Panc1 (cell line): ENCODE measurements at regions not wholly inside any gene's neighbourhood (a gene's known extent, or its start where the extent isn't known, plus 50 kb on each side); places are given as distances from the start of the nearest gene placed in this dataset.

Source experiments
- ATAC-seq: fragments of 200-7000 bp; cut with Tn5 transposase; 2 replicates; pipeline ENCODE4 v1.9.1; 2020; ENCODE audit warnings: mild to moderate bottlenecking, moderate library complexity
- BruUV-seq: library from RNA; stranded (reverse); fragments of 400-500 nt; replicated peaks from 2 replicates; lab custom pipeline; 2021; lab: Mats Ljungman, UMichigan
- CTCF ChIA-PET: fragments of 300-600 bp; sonication (Branson Sonifier 250); formaldehyde crosslinking; loops from one replicate; lab custom pipeline; 2022; ENCODE audit warnings: antibody characterized with exemption; lab: Charles Lee
- POLR2A ChIA-PET: fragments of 300-600 bp; sonication (Branson Sonifier 250); formaldehyde crosslinking; loops from one replicate; lab custom pipeline; 2022; ENCODE audit warnings: antibody characterized with exemption; lab: Charles Lee
- DNase-seq: peaks from one replicate; pipeline ENCODE4 v3.0.0-alpha.2; 2010; ENCODE audit warnings: low read depth, low spot score
- H3K27ac ChIP-seq: 2 replicates; pipeline ENCODE4 v1.5.1; 2011; ENCODE audit warnings: mild to moderate bottlenecking, low read length, inconsistent platforms
- H3K27me3 ChIP-seq: fragments of 200-500 bp; sonication (Bioruptor generic); 2 replicates; pipeline ENCODE4 v1.6.0; 2014; ENCODE audit warnings: low read length, inconsistent platforms; ENCODE audit not compliant: control insufficient read depth, insufficient read depth
- H3K36me3 ChIP-seq: fragments of 200-500 bp; sonication (Bioruptor generic); 2 replicates; pipeline ENCODE4 v1.5.1; 2014; ENCODE audit warnings: inconsistent platforms, mild to moderate bottlenecking, low read length, moderate library complexity; ENCODE audit not compliant: control insufficient read depth, insufficient read depth
- H3K4me1 ChIP-seq: 2 replicates; pipeline ENCODE4 v1.5.1; 2011; ENCODE audit warnings: inconsistent platforms, mild to moderate bottlenecking, low read length, moderate library complexity; ENCODE audit not compliant: control insufficient read depth, insufficient read depth
- H3K4me3 ChIP-seq, 2 experiments: 2 replicates each; pipeline ENCODE4 v1.5.1; 2011 to 2012; ENCODE audit warnings: low read depth in 2 of 2, low read length in 2 of 2, mild to moderate bottlenecking in 2 of 2, inconsistent platforms in 1 of 2, moderate library complexity in 1 of 2
- H3K9me3 ChIP-seq: fragments of 200-500 bp; sonication (Bioruptor generic); 2 replicates; pipeline ENCODE4 v1.5.1; 2014; ENCODE audit warnings: low read depth, mild to moderate bottlenecking, inconsistent platforms, low read length, moderate library complexity; ENCODE audit not compliant: control insufficient read depth, insufficient read depth
- POLR2AphosphoS5 ChIP-seq: IDR thresholded peaks from 2 replicates; pipeline ENCODE4 v1.6.1; 2012; ENCODE audit warnings: mild to moderate bottlenecking, low read depth, low read length, moderate library complexity
- SIN3A ChIP-seq: IDR thresholded peaks from 2 replicates; pipeline ENCODE4 v1.6.1; 2012; ENCODE audit warnings: low read depth, mild to moderate bottlenecking, low read length, moderate library complexity, borderline replicate concordance; ENCODE audit not compliant: insufficient read depth
- TCF7L2 ChIP-seq: IDR thresholded peaks from 2 replicates; pipeline ENCODE4 v1.6.1; 2011; ENCODE audit warnings: mild to moderate bottlenecking, low read depth, low read length, inconsistent platforms
- in situ Hi-C: cut with HindIII; loops from 2 replicates; pipeline ENCODE4 v1.10.0; 2016; ENCODE audit warnings: low sequenced_read_pairs, low pct_unique_long_range_greater_than_20kb
- intact Hi-C: fragments of 100-400 bp; cut with micrococcal nuclease; formaldehyde crosslinking; loops from one replicate; pipeline ENCODE4 v1.10.0; 2022; ENCODE audit not compliant: unreplicated experiment
- TF ChIP-seq, protein P1 (sequence below): fragments of 450-650 bp; IDR thresholded peaks from 2 replicates; pipeline ENCODE4 v1.5.1; 2017; ENCODE audit warnings: mild to moderate bottlenecking
- TF ChIP-seq, protein P2 (sequence below), 2 experiments: IDR thresholded peaks; 2 replicates each; pipeline ENCODE4 v1.6.1; 2011 to 2012; ENCODE audit warnings: low read depth in 2 of 2, control low read depth in 1 of 2, low read length in 1 of 2, mild to moderate bottlenecking in 1 of 2, moderate library complexity in 1 of 2; ENCODE audit not compliant: insufficient read depth in 1 of 2

DNA sequence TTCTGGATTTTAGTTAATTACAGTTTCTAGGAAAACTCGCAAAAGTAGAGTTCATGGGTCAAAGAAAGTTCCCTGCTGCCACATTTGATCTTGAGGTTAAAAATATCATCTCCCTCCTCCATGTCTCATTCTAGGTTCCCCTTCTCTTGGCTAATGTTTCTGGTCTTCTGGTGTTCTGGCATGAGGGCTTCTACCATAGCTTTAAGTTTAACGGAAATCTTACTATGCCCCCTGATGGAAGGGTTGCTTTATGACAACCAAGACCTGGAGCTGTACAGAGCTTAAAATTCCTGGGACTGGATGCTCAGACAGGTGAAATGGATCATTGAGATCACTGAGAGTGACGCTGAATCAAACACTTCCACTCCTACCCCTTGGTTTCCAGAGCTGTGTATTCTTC, 1881.7 kb downstream of the MRPL39 start:
- BruUV-seq, result no TSS peak
- Histone ChIP-seq H3K4me3 (no peak overlapping the region), H3K27ac (no peak overlapping the region), H3K27me3 (no peaks in the 10 kb centered on the region), H3K9me3 (no peaks in the 10 kb centered on the region), H3K36me3 (no peaks in the 10 kb centered on the region), H3K4me1 (no peaks in the 10 kb centered on the region)
- in situ Hi-C loops, result no loop called here
- ChIA-PET POLR2A (no interaction called here), CTCF (no interaction called here)
- intact Hi-C loops, result no loop called here
- no peak for ATAC-seq
- no peak for DNase-seq
- TF ChIP-seq, protein P1, sequence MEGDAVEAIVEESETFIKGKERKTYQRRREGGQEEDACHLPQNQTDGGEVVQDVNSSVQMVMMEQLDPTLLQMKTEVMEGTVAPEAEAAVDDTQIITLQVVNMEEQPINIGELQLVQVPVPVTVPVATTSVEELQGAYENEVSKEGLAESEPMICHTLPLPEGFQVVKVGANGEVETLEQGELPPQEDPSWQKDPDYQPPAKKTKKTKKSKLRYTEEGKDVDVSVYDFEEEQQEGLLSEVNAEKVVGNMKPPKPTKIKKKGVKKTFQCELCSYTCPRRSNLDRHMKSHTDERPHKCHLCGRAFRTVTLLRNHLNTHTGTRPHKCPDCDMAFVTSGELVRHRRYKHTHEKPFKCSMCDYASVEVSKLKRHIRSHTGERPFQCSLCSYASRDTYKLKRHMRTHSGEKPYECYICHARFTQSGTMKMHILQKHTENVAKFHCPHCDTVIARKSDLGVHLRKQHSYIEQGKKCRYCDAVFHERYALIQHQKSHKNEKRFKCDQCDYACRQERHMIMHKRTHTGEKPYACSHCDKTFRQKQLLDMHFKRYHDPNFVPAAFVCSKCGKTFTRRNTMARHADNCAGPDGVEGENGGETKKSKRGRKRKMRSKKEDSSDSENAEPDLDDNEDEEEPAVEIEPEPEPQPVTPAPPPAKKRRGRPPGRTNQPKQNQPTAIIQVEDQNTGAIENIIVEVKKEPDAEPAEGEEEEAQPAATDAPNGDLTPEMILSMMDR, result no peak
- no peak for TF ChIP-seq SIN3A
- TF ChIP-seq, protein P2, sequence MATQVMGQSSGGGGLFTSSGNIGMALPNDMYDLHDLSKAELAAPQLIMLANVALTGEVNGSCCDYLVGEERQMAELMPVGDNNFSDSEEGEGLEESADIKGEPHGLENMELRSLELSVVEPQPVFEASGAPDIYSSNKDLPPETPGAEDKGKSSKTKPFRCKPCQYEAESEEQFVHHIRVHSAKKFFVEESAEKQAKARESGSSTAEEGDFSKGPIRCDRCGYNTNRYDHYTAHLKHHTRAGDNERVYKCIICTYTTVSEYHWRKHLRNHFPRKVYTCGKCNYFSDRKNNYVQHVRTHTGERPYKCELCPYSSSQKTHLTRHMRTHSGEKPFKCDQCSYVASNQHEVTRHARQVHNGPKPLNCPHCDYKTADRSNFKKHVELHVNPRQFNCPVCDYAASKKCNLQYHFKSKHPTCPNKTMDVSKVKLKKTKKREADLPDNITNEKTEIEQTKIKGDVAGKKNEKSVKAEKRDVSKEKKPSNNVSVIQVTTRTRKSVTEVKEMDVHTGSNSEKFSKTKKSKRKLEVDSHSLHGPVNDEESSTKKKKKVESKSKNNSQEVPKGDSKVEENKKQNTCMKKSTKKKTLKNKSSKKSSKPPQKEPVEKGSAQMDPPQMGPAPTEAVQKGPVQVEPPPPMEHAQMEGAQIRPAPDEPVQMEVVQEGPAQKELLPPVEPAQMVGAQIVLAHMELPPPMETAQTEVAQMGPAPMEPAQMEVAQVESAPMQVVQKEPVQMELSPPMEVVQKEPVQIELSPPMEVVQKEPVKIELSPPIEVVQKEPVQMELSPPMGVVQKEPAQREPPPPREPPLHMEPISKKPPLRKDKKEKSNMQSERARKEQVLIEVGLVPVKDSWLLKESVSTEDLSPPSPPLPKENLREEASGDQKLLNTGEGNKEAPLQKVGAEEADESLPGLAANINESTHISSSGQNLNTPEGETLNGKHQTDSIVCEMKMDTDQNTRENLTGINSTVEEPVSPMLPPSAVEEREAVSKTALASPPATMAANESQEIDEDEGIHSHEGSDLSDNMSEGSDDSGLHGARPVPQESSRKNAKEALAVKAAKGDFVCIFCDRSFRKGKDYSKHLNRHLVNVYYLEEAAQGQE (IDR thresholded peaks at IDR 0.05; ENCODE audit: insufficient read depth in 1 of 2, low read depth in 2 of 2, low read length in 1 of 2), result no peak
- no peak for TF ChIP-seq TCF7L2
- TF ChIP-seq POLR2AphosphoS5, result no peak

DNA sequence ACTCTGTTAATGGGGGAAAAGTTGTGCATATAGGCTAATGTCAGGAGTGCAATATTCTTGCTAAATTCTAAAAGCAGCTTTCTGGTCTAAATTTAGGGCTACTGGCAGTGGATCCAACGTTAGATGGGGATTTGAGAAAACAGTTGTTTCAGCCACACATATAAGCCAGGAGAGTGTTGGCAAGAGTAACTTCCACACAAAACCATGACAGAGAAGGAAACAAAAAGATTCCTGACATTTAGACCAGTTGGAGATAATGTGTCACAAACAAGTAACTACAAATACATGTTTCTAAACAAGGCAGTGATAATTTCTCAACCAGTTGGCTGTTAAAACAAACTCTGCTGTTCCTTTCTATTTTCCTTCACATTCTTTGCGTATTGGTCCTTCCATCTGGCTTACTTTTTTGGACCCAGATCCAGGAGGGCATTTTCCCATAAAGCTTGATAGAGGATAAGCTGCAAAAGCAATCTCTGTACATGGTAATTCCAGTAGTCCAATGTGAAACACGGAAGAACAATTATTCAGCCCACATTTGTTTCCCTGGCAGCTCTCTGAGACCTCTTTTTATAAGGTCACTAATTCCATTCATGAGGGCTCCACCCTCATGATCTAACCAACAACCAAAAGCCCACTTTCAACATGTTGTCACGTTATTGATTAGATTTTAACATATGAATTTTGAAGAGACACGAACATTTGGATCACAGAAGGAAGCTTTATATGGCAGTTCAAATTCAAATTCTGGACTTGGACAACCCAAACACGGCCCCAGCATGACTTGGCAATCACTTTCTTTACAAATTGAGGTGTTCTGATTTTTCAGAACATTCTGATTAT, 1888.6 kb downstream of the MRPL39 start:
- TF ChIP-seq TCF7L2 (no peak), SIN3A (no peak)
- TF ChIP-seq, protein P2 (IDR thresholded peaks at IDR 0.05; ENCODE audit: insufficient read depth in 1 of 2, low read depth in 2 of 2, low read length in 1 of 2), result no peak
- TF ChIP-seq, protein P1, result no peak
- ATAC-seq, result no peak
- no peak for DNase-seq

More for the DNA sequence above, 1888.6 kb downstream of the MRPL39 start:
- POLR2A ChIA-PET, result no interaction called here
- Histone ChIP-seq H3K27ac (no peak overlapping the region), H3K9me3 (no peaks in the 10 kb centered on the region), H3K4me1 (no peaks in the 10 kb centered on the region), H3K36me3 (no peaks in the 10 kb centered on the region), H3K4me3 (no peak overlapping the region), H3K27me3 (no peaks in the 10 kb centered on the region)
- CTCF ChIA-PET, result no interaction called here
- intact Hi-C loops, result no loop called here
- in situ Hi-C loops, result no loop called here
- no TSS peak for BruUV-seq
